Adrenal gland (tissue), 9 donors: ENCODE measurements at regions not wholly inside any gene's neighbourhood (a gene's known extent, or its start where the extent isn't known, plus 50 kb on each side); places are given as distances from the start of the nearest gene placed in this dataset.

Source experiments
- DNase-seq, 7 donors: peaks; one replicate each; pipeline ENCODE4 v3.0.0-alpha.2; 2019 to 2020
- H3K27ac ChIP-seq, 5 donors: fragments of 200-600 bp; sonication (generic) in 4 of 5; 1 replicate in 3 of 5; 2 replicates in 2 of 5; pipeline versions ENCODE4 v1.5.1 to v1.8.0; 2016 to 2020; ENCODE audit warnings: mild to moderate bottlenecking in 1 of 5
- H3K27me3 ChIP-seq: fragments of 200-600 bp; 2 replicates; pipeline ENCODE4 v1.8.0; 2021
- H3K36me3 ChIP-seq, 2 donors: fragments of 200-600 bp; replicated peaks in 1 of 2; 1 replicate in 1 of 2; 2 replicates in 1 of 2; pipeline versions ENCODE4 v1.5.1 to v1.8.0; 2018 to 2022
- H3K4me1 ChIP-seq, 2 donors: fragments of 200-600 bp; replicated peaks in 1 of 2; 1 replicate in 1 of 2; 2 replicates in 1 of 2; pipeline versions ENCODE4 v1.5.1 to v1.8.0; 2018 to 2021
- H3K4me3 ChIP-seq, 4 donors: fragments of 200-600 bp; sonication (generic) in 3 of 4; one replicate each; pipeline ENCODE4 v1.5.1; 2016 to 2018
- H3K9me3 ChIP-seq, 3 donors: fragments of 200-600 bp; sonication (generic) in 1 of 3; replicated peaks in 1 of 3; 1 replicate in 2 of 3; 2 replicates in 1 of 3; pipeline versions ENCODE4 v1.5.1 to v1.8.0; 2016 to 2021
- CTCF ChIP-seq, 6 experiments: fragments of 450-650 bp in 4 of 6; fragments of 200-600 bp in 2 of 6; sonication (generic) in 1 of 6; IDR thresholded peaks; 1 replicate in 5 of 6; 2 replicates in 1 of 6; pipeline versions ENCODE4 v1.5.1 to v1.8.0; 2016 to 2021; ENCODE audit warnings: antibody characterized with exemption in 6 of 6, mild to moderate bottlenecking in 2 of 6, moderate library complexity in 1 of 6
- POLR2A ChIP-seq, 2 donors: fragments of 450-650 bp; IDR thresholded peaks; one replicate each; pipeline ENCODE4 v1.6.1; 2017; ENCODE audit warnings: antibody characterized with exemption in 2 of 2, mild to moderate bottlenecking in 2 of 2, moderate library complexity in 1 of 2
- WGBS, 4 donors: extraction: QIAGEN DNeasy Blood & Tissue Kit in 2 of 4; methylation state at CpG; one replicate each; pipeline versions ENCODE4 v1.1.5 to v1.1.7; 2013 to 2017; 5-methylcytosine and 5-hydroxymethylcytosine counted together
- intact Hi-C, 2 donors: fragments of 100-400 bp; cut with DNase I; formaldehyde crosslinking; loops; one replicate each; pipeline versions ENCODE4 v1.14.1 to v1.15.0; 2022 to 2023
- donor health status: healthy with polysubstance abuse.
- donor health status: Bipolar disorder and iron deficiency.
- donor health status: DM: yes; HTN: yes; CAD: no.
- donor health status: DM: no; HTN: no; CAD: no.
- donor health status: DM: no; HTN: no; CAD: no.

DNA sequence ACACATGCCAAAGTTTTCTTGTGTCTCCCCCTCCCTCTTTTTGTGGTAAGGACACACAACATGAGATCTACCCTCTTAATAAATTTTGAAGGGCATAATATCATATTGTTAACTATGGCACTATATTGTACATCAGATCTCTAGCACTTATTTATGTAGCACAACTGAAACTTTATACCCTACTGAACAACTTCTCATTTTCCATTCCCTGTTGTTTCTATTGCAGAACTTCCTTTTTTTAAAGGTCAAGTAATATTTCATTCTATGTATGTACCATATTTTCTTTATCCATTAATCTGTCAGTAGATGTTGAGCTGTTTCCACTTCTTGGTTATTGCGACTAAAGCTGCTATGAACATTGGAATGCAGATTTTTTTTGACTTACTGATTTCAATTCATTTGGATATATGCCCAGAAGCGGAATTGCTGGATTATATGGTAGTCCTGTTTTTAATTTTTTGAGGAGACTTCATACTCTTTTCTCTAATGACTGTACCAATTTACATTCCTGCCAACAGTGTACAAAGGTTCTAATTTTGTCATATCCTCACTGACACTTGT is 305.3 kb downstream of the PRR16 start:
- Histone ChIP-seq H3K36me3 (no peaks in the 10 kb centered on the region), H3K4me1 (no peaks in the 10 kb centered on the region), H3K9me3 (no peaks in the 10 kb centered on the region), H3K27ac (no peak overlapping the region), H3K27me3 (no peaks in the 10 kb centered on the region), H3K4me3 (no peak overlapping the region)
- intact Hi-C loops: no loop called here
- DNase-seq: no peak
- 64 to 67% (median 66%) methylated on average over 2 of the region's 2 CpGs for WGBS, 4 donors
- TF ChIP-seq POLR2A (IDR thresholded peaks at IDR 0.05) (no peak), CTCF (IDR thresholded peaks at IDR 0.05) (no peak)

DNA sequence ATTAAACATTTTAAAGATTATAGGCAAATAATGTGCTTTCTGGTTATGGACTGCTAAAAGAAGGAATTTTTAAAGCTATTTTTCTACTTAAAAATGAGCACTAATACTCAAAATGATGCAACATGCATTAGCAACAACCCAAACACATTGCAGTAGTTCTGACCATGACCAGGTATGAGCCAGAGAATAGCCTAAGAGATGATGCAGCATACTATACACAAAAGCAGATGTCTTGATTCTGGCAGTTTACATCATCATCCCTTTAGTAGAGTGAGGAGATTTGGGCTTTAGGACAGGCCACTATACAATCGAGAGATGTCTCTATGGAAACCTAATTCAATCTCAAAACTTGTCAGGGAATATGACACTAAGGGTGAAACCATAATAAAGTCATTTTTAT is 307.1 kb downstream of the PRR16 start:
- no peaks in the 10 kb centered on the region for H3K27me3 ChIP-seq
- H3K27ac ChIP-seq: no peak overlapping the region
- no peaks in the 10 kb centered on the region for H3K4me1 ChIP-seq
- no peak for DNase-seq
- H3K36me3 ChIP-seq: no peaks in the 10 kb centered on the region
- intact Hi-C loops: no loop called here
- WGBS, 4 donors: 69 to 83% (median 76%) methylated on average over 1 of the region's 1 CpG
- no peak for TF ChIP-seq POLR2A (IDR thresholded peaks at IDR 0.05)
- no peaks in the 10 kb centered on the region for H3K9me3 ChIP-seq
- no peak overlapping the region for H3K4me3 ChIP-seq

DNA sequence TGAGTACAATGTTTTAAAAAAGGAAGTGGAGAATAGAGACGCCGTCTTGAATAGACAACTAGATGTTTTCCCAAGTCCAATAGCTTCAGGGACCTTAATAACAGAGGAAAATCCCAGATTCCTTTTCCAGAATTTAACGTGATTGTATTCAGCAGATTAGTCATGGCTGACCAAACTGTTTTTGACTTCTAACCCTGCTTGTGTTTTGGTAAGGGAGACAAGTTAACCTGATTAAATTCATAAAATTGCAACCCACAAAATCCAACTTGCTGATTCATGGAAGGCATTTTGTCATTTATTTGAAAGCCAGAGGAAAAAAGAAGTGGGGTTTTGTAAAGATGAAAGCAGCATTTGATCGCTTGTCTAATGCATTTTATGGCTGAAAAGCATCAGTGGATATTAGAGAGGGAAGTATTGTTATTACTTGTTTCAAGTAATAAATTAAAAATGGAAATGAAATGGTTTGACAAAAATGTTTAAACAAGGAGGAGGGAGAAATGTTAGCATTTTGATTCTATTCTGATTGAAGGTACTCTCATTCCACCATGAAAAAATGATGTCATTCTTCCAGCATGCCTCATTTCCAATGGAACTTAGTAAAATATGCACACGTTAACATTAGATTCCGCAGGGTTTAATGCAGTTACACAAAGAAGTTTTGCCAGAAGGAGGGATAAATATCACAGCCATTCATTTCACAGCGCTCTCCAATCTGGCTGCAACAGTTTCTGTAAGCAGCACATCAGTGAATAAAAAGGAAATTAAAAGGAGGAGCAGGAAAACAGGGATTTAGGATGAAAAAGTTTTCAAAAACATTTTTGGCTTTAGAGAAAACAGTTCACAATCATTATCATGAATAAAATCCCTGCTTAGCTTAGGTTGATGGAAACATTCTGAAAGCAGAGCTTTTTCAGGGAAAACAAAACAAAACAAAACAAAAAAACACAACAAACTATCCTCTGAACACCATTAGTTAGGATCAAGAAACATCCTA is 314.7 kb downstream of the PRR16 start:
- Histone ChIP-seq H3K4me3 (no peak overlapping the region), H3K4me1 (no peaks in the 10 kb centered on the region), H3K27ac (no peak overlapping the region), H3K9me3 (no peaks in the 10 kb centered on the region), H3K27me3 (no peaks in the 10 kb centered on the region), H3K36me3 (no peaks in the 10 kb centered on the region)
- DNase-seq: no peak
- intact Hi-C loops: no loop called here
- WGBS, 4 donors: 64 to 69% (median 67%) methylated on average over 7 of the region's 7 CpGs
- TF ChIP-seq CTCF (IDR thresholded peaks at IDR 0.05) (no peak), POLR2A (IDR thresholded peaks at IDR 0.05) (no peak)

DNA sequence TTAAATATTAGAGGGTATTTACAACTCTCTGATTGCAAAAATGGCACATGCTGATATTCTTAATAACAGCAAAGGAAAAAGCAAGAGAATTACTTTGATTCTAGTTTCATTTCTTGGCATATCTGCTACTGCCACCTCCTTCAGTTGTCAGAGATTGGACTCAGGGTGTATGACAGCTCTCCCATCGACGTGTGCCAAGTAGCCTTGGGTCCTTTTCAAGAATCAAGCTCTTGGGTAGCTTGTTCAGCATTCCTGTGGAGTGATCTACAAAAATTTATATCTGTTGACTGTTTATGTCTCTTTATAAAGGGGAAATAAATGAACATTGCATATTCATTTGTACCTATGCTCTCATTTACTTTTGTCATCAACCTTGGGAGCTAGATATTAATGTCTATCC is 315.6 kb downstream of the PRR16 start:
- no peak overlapping the region for H3K27ac ChIP-seq
- no peaks in the 10 kb centered on the region for H3K27me3 ChIP-seq
- no peaks in the 10 kb centered on the region for H3K9me3 ChIP-seq
- no peak overlapping the region for H3K4me3 ChIP-seq
- H3K36me3 ChIP-seq: no peaks in the 10 kb centered on the region
- intact Hi-C loops: no loop called here
- no peak for DNase-seq
- no peaks in the 10 kb centered on the region for H3K4me1 ChIP-seq
- WGBS, 4 donors: 47 to 74% (median 52%) methylated on average over 2 of the region's 2 CpGs
- no peak for TF ChIP-seq CTCF (IDR thresholded peaks at IDR 0.05)
- no peak for TF ChIP-seq POLR2A (IDR thresholded peaks at IDR 0.05)
